ENCODE measurements at regions not wholly inside any gene's neighbourhood (a gene's known extent, or its start where the extent isn't known, plus 50 kb on each side); places are given as distances from the start of the nearest gene placed in this dataset.

DNA sequence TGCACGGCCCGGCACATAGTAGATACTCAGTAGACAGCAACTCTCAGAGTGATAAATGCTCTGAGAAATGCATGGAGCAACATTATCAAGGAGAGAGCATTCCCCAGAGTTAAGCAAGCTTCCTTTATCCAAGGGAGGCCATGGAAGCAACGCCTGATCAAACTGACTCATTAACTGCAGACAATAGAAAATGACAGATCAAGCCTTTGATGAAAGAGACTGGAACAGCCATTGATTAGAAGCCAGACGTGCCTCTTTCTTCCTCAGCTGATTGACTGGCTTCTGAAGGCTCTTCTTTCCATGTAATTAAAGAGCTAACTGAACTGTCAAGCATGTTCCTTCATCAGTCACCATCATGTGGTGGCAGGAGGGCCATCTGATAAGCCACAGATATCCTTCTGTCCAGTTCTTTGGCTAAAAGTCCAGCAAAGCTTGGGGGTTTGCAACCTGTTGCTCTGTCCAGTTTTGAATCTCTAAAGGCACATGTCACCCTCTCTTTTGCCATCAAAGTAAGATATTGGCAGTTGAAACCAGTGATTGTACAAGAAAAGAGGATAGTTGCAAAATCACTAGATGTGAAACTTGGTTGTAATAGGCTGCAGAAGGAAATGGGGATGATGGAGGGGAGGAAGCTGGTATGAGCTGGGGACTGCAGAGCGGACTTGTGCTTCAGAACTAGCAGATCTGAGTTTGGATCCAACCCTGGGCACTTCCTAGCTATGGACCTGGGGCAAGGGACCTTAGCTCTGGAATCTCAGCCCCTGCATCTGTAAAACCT lies 188.0 kb downstream of the HAPSTR1 start:
- Histone ChIP-seq H3K27ac (ENCODE audit: low read depth, low read length) (no peak overlapping the region), H3K79me2 (ENCODE audit: insufficient read depth, low read length) (no peaks in the 10 kb centered on the region), H3K9me3 (ENCODE audit: insufficient read depth, low read depth, low read length) (no peaks in the 10 kb centered on the region), H3K4me1 (ENCODE audit: insufficient read depth, low read length) (no peaks in the 10 kb centered on the region), H3K4me3 (ENCODE audit: insufficient read depth, low read depth, low read length) (no peak overlapping the region), H2AFZ (ENCODE audit: low read depth, low read length) (no peak overlapping the region), H3K9ac (ENCODE audit: low read length) (no peak overlapping the region), H3K4me2 (ENCODE audit: low read length) (no peak overlapping the region), H3K27me3 (ENCODE audit: insufficient read depth, low read length) (no peaks in the 10 kb centered on the region), H3K36me3 (ENCODE audit: insufficient read depth, low read length) (no peaks in the 10 kb centered on the region), H4K20me1 (ENCODE audit: insufficient read depth, low read length) (no peaks in the 10 kb centered on the region)
- Mint-ChIP-seq H3K9me3 (ENCODE audit: unreplicated experiment) (peaks cover 2% of the 10 kb centered on the region), H3K4me1 (ENCODE audit: low read depth, unreplicated experiment) (peaks cover 5% of the 10 kb centered on the region), H3K27ac (ENCODE audit: unreplicated experiment) (no peak overlapping the region), H3K27me3 (ENCODE audit: low read depth, unreplicated experiment) (peaks cover 49% of the 10 kb centered on the region), H3K4me3 (ENCODE audit: unreplicated experiment) (no peak overlapping the region), H3K36me3 (ENCODE audit: low read depth, unreplicated experiment) (no peaks in the 10 kb centered on the region)
- TF ChIP-seq CTCF (IDR thresholded peaks at IDR 0.05; ENCODE audit: insufficient read depth, low read depth, low read length) (no peak), EZH2 (IDR thresholded peaks at IDR 0.05; ENCODE audit: insufficient read depth, low read length) (no peak)
- FAIRE-seq, result no peak
- no peak for DNase-seq (ENCODE audit: low read depth)

DNA sequence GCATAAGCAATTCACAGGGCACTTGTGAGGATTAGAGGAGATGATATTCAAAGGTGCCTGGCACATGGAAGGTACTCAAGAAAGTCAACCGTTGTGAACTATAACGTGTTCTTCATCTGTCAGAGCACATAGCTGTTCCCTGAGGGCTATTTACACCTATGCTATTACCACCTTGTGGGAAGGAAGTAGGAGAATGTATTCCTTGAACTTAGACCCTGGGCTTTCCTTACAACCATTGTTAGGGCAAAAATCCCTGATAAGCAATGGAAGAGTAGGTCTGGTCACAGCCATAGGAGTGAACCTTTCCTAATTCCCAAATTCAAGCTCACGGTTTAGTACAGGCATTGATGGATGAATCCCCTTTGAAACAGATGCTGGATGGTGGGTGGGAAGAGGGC lies 188.6 kb downstream of the HAPSTR1 start:
- Histone ChIP-seq H3K27me3 (ENCODE audit: insufficient read depth, low read length) (no peaks in the 10 kb centered on the region), H3K79me2 (ENCODE audit: insufficient read depth, low read length) (no peaks in the 10 kb centered on the region), H3K36me3 (ENCODE audit: insufficient read depth, low read length) (no peaks in the 10 kb centered on the region), H3K4me1 (ENCODE audit: insufficient read depth, low read length) (no peaks in the 10 kb centered on the region), H3K9me3 (ENCODE audit: insufficient read depth, low read depth, low read length) (no peaks in the 10 kb centered on the region), H2AFZ (ENCODE audit: low read depth, low read length) (no peak overlapping the region), H3K27ac (ENCODE audit: low read depth, low read length) (no peak overlapping the region), H4K20me1 (ENCODE audit: insufficient read depth, low read length) (no peaks in the 10 kb centered on the region), H3K4me2 (ENCODE audit: low read length) (no peak overlapping the region), H3K9ac (ENCODE audit: low read length) (no peak overlapping the region), H3K4me3 (ENCODE audit: insufficient read depth, low read depth, low read length) (no peak overlapping the region)
- Mint-ChIP-seq H3K4me3 (ENCODE audit: unreplicated experiment) (no peak overlapping the region), H3K27ac (ENCODE audit: unreplicated experiment) (no peak overlapping the region), H3K36me3 (ENCODE audit: low read depth, unreplicated experiment) (no peaks in the 10 kb centered on the region), H3K27me3 (ENCODE audit: low read depth, unreplicated experiment) (peaks cover 49% of the 10 kb centered on the region), H3K4me1 (ENCODE audit: low read depth, unreplicated experiment) (peaks cover 5% of the 10 kb centered on the region), H3K9me3 (ENCODE audit: unreplicated experiment) (peaks cover under 1% of the 10 kb centered on the region)
- FAIRE-seq (no peak), DNase-seq (ENCODE audit: low read depth) (no peak)
- no peak for TF ChIP-seq CTCF (IDR thresholded peaks at IDR 0.05; ENCODE audit: insufficient read depth, low read depth, low read length)
- no peak for TF ChIP-seq EZH2 (IDR thresholded peaks at IDR 0.05; ENCODE audit: insufficient read depth, low read length)

- no peaks in the 10 kb centered on the region for H3K4me1 ChIP-seq (ENCODE audit: insufficient read depth, low read length)
- H3K9ac ChIP-seq (ENCODE audit: low read length), result no peak overlapping the region
- no peaks in the 10 kb centered on the region for H4K20me1 ChIP-seq (ENCODE audit: insufficient read depth, low read length)
- no peaks in the 10 kb centered on the region for H3K36me3 ChIP-seq (ENCODE audit: insufficient read depth, low read length)
- H3K27ac ChIP-seq (ENCODE audit: low read depth, low read length), result no peak overlapping the region
- no peaks in the 10 kb centered on the region for H3K9me3 ChIP-seq (ENCODE audit: insufficient read depth, low read depth, low read length)
- no peaks in the 10 kb centered on the region for H3K27me3 ChIP-seq (ENCODE audit: insufficient read depth, low read length)
- no peak overlapping the region for H3K4me2 ChIP-seq (ENCODE audit: low read length)
- Mint-ChIP-seq H3K27ac (ENCODE audit: unreplicated experiment) (no peak overlapping the region), H3K9me3 (ENCODE audit: unreplicated experiment) (no peaks in the 10 kb centered on the region), H3K36me3 (ENCODE audit: low read depth, unreplicated experiment) (no peaks in the 10 kb centered on the region), H3K27me3 (ENCODE audit: low read depth, unreplicated experiment) (peaks cover 15% of the 10 kb centered on the region), H3K4me3 (ENCODE audit: unreplicated experiment) (no peak overlapping the region), H3K4me1 (ENCODE audit: low read depth, unreplicated experiment) (no peaks in the 10 kb centered on the region)
- H3K4me3 ChIP-seq (ENCODE audit: insufficient read depth, low read depth, low read length), result no peak overlapping the region
- TF ChIP-seq EZH2 (IDR thresholded peaks at IDR 0.05; ENCODE audit: insufficient read depth, low read length) (no peak), CTCF (IDR thresholded peaks at IDR 0.05; ENCODE audit: insufficient read depth, low read depth, low read length) (no peak)
- FAIRE-seq (no peak), DNase-seq (ENCODE audit: low read depth) (no peak)
- no peaks in the 10 kb centered on the region for H3K79me2 ChIP-seq (ENCODE audit: insufficient read depth, low read length)
- no peak overlapping the region for H2AFZ ChIP-seq (ENCODE audit: low read depth, low read length)
Measured at GRCh38 chr16:9286930-9287329, 195.5 kb downstream of the HAPSTR1 start.
